GM12878 (cell line): ENCODE measurements at regions not wholly inside any gene's neighbourhood (a gene's known extent, or its start where the extent isn't known, plus 50 kb on each side); places are given as distances from the start of the nearest gene placed in this dataset.

Experiments used
- ATAC-seq: fragments of 200-7000 bp; cut with Tn5 transposase; 3 replicates; pipeline ENCODE4 v1.9.1; 2020; ENCODE audit warnings: mild to moderate bottlenecking, moderate library complexity
- BruUV-seq: library from RNA; stranded (reverse); fragments of 400-500 nt; replicated peaks from 2 replicates; lab custom pipeline; 2021; lab: Mats Ljungman, UMichigan
- CTCF ChIA-PET: fragments of 300-600 bp; sonication (Branson Sonifier 250); formaldehyde crosslinking; extraction: SDS; loops from one replicate; lab custom pipeline; 2021; ENCODE audit warnings: inconsistent platforms; lab: Yijun Ruan, JAX
- POLR2A ChIA-PET: fragments of 350-600 bp; formaldehyde crosslinking; extraction: SDS; loops from one replicate; lab custom pipeline; 2021; ENCODE audit warnings: inconsistent platforms; lab: Charles Lee
- RAD21 ChIA-PET: fragments of 300-600 bp; sonication (Branson Sonifier 250); formaldehyde crosslinking; loops from one replicate; lab custom pipeline; 2023; ENCODE audit warnings: antibody characterized with exemption; ENCODE audit not compliant: unreplicated experiment; lab: Charles Lee
- SMC1A ChIA-PET: fragments of 300-600 bp; sonication (Branson Sonifier 250); formaldehyde crosslinking; loops from one replicate; lab custom pipeline; 2023; ENCODE audit not compliant: unreplicated experiment, uncharacterized antibody; lab: Charles Lee
- DNase-seq: peaks from one replicate; pipeline ENCODE4 v3.0.0-alpha.2; 2011; ENCODE audit warnings: low read depth, low spot score
- FAIRE-seq: peaks from 3 replicates; lab custom pipeline; 2011; peaks lifted over from hg19 to GRCh38; lab: Jason Lieb, UNC
- H2AFZ ChIP-seq: 2 replicates; pipeline ENCODE4 v1.6.0; 2011; ENCODE audit warnings: low read depth, low read length, control low read depth; ENCODE audit not compliant: control insufficient read depth
- H3K27ac ChIP-seq: 2 replicates; pipeline ENCODE4 v1.5.1; 2011; ENCODE audit warnings: control low read depth; ENCODE audit not compliant: control insufficient read depth, insufficient read depth
- H3K27me3 ChIP-seq, 2 experiments: replicated peaks in 1 of 2; 2 replicates each; pipeline versions ENCODE4 v1.6.0 to v1.6.1; 2011; ENCODE audit warnings: low read length in 1 of 2; ENCODE audit not compliant: control insufficient read depth in 2 of 2, insufficient read depth in 2 of 2
- H3K36me3 ChIP-seq, 2 experiments: 2 replicates each; pipeline ENCODE4 v1.5.1; 2011; ENCODE audit warnings: low read length in 1 of 2; ENCODE audit not compliant: control insufficient read depth in 2 of 2, insufficient read depth in 2 of 2
- H3K4me1 ChIP-seq: 2 replicates; pipeline ENCODE4 v1.6.1; 2011; ENCODE audit warnings: mild to moderate bottlenecking, low read length, moderate library complexity, mixed read lengths; ENCODE audit not compliant: control insufficient read depth, insufficient read depth
- H3K4me2 ChIP-seq: 2 replicates; pipeline ENCODE4 v1.6.0; 2011; ENCODE audit warnings: control low read depth; ENCODE audit not compliant: control insufficient read depth, insufficient read depth
- H3K4me3 ChIP-seq: fragments of 200-600 bp; sonication (generic); 2 replicates; pipeline ENCODE4 v1.5.1; 2016
- H3K79me2 ChIP-seq: 2 replicates; pipeline ENCODE4 v1.6.0; 2011; ENCODE audit warnings: low read length; ENCODE audit not compliant: control insufficient read depth, insufficient read depth
- H3K9ac ChIP-seq: 2 replicates; pipeline ENCODE4 v1.8.0; 2011; ENCODE audit warnings: low read length, control low read depth, mixed read lengths; ENCODE audit not compliant: control insufficient read depth, insufficient read depth
- H3K9me3 ChIP-seq: replicated peaks from 3 replicates; pipeline ENCODE4 v1.5.1; 2011; ENCODE audit warnings: mild to moderate bottlenecking, low read length; ENCODE audit not compliant: control insufficient read depth, insufficient read depth
- H4K20me1 ChIP-seq: 2 replicates; pipeline ENCODE4 v1.6.0; 2011; ENCODE audit not compliant: control insufficient read depth, insufficient read depth
- CBFB ChIP-seq: IDR thresholded peaks from 2 replicates; pipeline ENCODE4 v1.6.1; 2016; ENCODE audit warnings: antibody characterized with exemption, low read depth
- MAX ChIP-seq: IDR thresholded peaks from 2 replicates; pipeline ENCODE4 v1.6.1; 2012; ENCODE audit warnings: low read depth, low read length, improper control_type of control experiment
- NKRF ChIP-seq: fragments of 450-650 bp; conservative IDR thresholded peaks from 2 replicates; pipeline ENCODE4 v1.6.1; 2017; ENCODE audit warnings: mild to moderate bottlenecking, moderate library complexity
- PAX8 ChIP-seq: fragments of 450-650 bp; IDR thresholded peaks from 2 replicates; pipeline ENCODE4 v1.6.1; 2017; ENCODE audit warnings: mild to moderate bottlenecking, moderate library complexity
- POLR2AphosphoS5 ChIP-seq: IDR thresholded peaks from 2 replicates; pipeline ENCODE4 v1.6.1; 2011; ENCODE audit warnings: mild to moderate bottlenecking, low read length, inconsistent platforms
- RB1 ChIP-seq: fragments of 450-650 bp; formaldehyde crosslinking; IDR thresholded peaks from 2 replicates; pipeline ENCODE4 v1.6.1; 2017; ENCODE audit warnings: mild to moderate bottlenecking, borderline replicate concordance
- SIX5 ChIP-seq: IDR thresholded peaks from 2 replicates; pipeline ENCODE4 v1.6.1; 2011; ENCODE audit warnings: mild to moderate bottlenecking, low read depth, low read length, moderate library complexity; ENCODE audit not compliant: severe bottlenecking
- TCF7 ChIP-seq: IDR thresholded peaks from 2 replicates; pipeline ENCODE4 v1.6.1; 2014; ENCODE audit warnings: antibody characterized with exemption, borderline replicate concordance
- ZNF687 ChIP-seq: fragments of 450-650 bp; IDR thresholded peaks from 2 replicates; pipeline ENCODE4 v1.6.1; 2017; ENCODE audit warnings: mild to moderate bottlenecking, moderate library complexity
- WGBS: methylation state at CpG from one replicate; pipeline ENCODE4 v1.1.6; 2016; ENCODE audit warnings: low lambda C conversion rate; ENCODE audit not compliant: insufficient replicate concordance, insufficient coverage; ENCODE audit errors: missing lambda C conversion rate; 5-methylcytosine and 5-hydroxymethylcytosine counted together
- in situ Hi-C: fragments of 300-500 bp; cut with MboI; formaldehyde crosslinking; loops from 9 replicates; pipeline ENCODE4 v1.14.3; 2018; ENCODE audit warnings: mixed read lengths
- intact Hi-C: fragments of 100-400 bp; cut with micrococcal nuclease; formaldehyde crosslinking; loops from one replicate; pipeline ENCODE4 v1.14.2; 2022; ENCODE audit not compliant: unreplicated experiment

DNA sequence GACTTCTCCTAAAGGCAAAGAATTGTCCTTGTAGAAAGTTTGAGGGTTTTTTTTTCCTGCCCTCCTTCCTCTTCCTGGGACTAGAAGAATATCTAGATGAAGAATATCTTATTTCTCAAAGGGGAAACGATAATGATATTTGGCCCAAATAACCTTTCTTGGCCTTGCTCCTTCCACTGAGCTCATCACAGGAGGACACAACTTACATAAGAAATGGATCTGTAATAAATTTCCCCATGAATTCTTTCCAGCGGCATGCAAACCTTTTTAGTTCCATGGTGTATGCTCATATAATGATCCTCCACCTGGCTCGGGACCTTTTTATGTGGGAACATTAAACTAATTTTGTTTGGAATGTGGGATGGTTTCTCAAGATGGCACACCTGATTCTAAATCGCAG lies 304.4 kb downstream of the DMRT2 start (continued):
- TF ChIP-seq POLR2AphosphoS5 (no peak), ZNF687 (no peak)

DNA sequence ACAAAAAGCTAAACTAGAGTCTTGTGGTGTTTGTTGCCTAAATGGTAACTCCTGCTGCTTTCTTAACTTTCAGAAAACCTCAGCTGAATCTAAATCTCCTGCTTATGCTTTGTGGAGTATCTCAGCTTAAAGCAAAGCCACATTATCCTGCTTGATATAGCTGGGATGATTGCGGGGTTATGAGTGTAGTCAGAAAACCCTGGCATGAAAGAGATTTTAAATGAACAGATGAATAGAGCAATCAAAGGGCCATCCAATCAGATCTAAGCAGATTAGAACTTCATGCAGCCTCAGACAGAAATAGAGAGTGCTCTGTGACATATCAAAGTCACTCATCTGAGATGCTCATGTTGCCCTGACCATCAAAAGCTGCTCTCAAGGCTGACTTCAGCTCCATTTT lies 305.5 kb downstream of the DMRT2 start:
- H2AFZ ChIP-seq, result no peak overlapping the region
- H3K79me2 ChIP-seq, result no peaks in the 10 kb centered on the region
- DNase-seq (no peak), ATAC-seq (no peak), FAIRE-seq (no peak)
- no TSS peak for BruUV-seq
- H4K20me1 ChIP-seq, result no peaks in the 10 kb centered on the region
- H3K4me3 ChIP-seq, result no peak overlapping the region
- no peak overlapping the region for H3K9ac ChIP-seq
- H3K36me3 ChIP-seq, result no peaks in the 10 kb centered on the region
- H3K9me3 ChIP-seq, result no peaks in the 10 kb centered on the region
- in situ Hi-C loops, result no loop called here
- TF ChIP-seq RB1 (no peak), PAX8 (no peak), MAX (no peak), CBFB (no peak), NKRF (no peak), TCF7 (no peak), SIX5 (no peak)
- TF ChIP-seq, all 136 proteins: peak for 0
- ChIA-PET POLR2A (no interaction called here), CTCF (no interaction called here), SMC1A (interaction anchor here (1.2 to 2.0 kb wide), 4 partner anchors 22 to 57 kb away, joined by 3 to 5 read pairs (median 3); no protein-coding TSS in a partner anchor), RAD21 (no interaction called here)
- 39% methylated on average over 1 of the region's 1 CpG for WGBS
- Histone ChIP-seq H3K27me3 (no peaks in the 10 kb centered on the region), H3K4me2 (no peak overlapping the region), H3K4me1 (no peaks in the 10 kb centered on the region), H3K27ac (no peak overlapping the region)
- intact Hi-C loops, result no loop called here
